IPS-18a (cell line): ENCODE measurements at regions not wholly inside any gene's neighbourhood (a gene's known extent, or its start where the extent isn't known, plus 50 kb on each side); places are given as distances from the start of the nearest gene placed in this dataset.

Experiments used
- H3K27ac ChIP-seq: one replicate; pipeline ENCODE4 v1.5.1; 2013; ENCODE audit warnings: low read length
- H3K27me3 ChIP-seq: one replicate; pipeline ENCODE4 v1.6.1; 2013; ENCODE audit warnings: mild to moderate bottlenecking, low read length; ENCODE audit not compliant: control insufficient read depth, insufficient read depth
- H3K36me3 ChIP-seq: one replicate; pipeline ENCODE4 v1.6.1; 2013; ENCODE audit warnings: low read depth, low read length; ENCODE audit not compliant: control insufficient read depth
- H3K4me1 ChIP-seq: one replicate; pipeline ENCODE4 v1.6.1; 2013; ENCODE audit warnings: low read depth, low read length; ENCODE audit not compliant: control insufficient read depth
- H3K4me3 ChIP-seq: one replicate; pipeline ENCODE4 v1.5.1; 2013; ENCODE audit warnings: low read length
- H3K9ac ChIP-seq: one replicate; pipeline ENCODE4 v1.6.1; 2013; ENCODE audit warnings: mild to moderate bottlenecking, low read length, moderate library complexity
- H3K9me3 ChIP-seq: one replicate; pipeline ENCODE4 v1.6.1; 2013; ENCODE audit warnings: low read depth, low read length; ENCODE audit not compliant: control insufficient read depth

DNA sequence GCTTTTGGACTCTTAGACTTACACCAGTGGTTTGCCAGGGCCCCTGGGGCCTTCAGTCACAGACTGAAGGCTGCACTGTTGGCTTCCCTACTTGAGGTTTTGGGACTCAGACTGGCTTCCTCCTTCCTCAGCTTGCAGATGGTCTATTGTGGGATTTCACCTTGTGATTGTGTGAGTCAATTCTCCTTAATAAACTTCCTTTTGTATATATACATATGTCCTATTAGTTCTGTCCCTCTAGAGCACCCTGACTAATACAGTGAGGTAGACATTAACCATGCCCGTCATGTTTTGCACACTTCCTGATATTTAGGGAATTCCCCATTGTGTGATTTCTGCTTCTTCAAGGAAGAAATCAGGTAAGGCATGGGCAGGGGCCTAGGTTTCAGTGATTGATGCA lies 147.8 kb upstream of the CA10 start:
- Histone ChIP-seq H3K9ac (no peak overlapping the region), H3K9me3 (no peaks in the 10 kb centered on the region), H3K36me3 (no peaks in the 10 kb centered on the region)

DNA sequence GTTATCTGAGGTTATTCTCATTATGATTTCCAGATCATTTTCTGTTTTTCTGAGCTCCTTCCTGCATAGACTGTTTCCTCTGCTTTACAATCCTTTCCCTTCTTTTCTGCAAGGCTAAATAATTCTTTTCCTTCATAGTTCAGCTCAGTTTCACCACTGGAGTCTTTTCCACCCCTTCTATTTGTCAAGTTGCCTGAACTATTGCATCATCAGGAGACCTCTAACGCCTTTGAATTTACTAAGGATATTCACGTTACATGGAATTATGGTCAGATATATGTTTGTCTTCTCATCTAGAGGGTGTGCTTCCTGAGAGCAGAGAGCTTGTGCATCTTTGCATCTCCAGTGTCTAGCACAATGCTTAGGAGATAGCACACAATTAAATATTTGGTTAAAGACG lies 140.4 kb upstream of the CA10 start:
- Histone ChIP-seq H3K9me3 (no peaks in the 10 kb centered on the region), H3K9ac (no peak overlapping the region), H3K36me3 (no peaks in the 10 kb centered on the region), H3K27me3 (no peaks in the 10 kb centered on the region), H3K4me1 (no peaks in the 10 kb centered on the region), H3K27ac (no peak overlapping the region), H3K4me3 (no peak overlapping the region)

More for the DNA sequence above, 147.8 kb upstream of the CA10 start:
- Histone ChIP-seq H3K27ac (no peak overlapping the region), H3K27me3 (no peaks in the 10 kb centered on the region), H3K4me1 (no peaks in the 10 kb centered on the region), H3K4me3 (no peak overlapping the region)

DNA sequence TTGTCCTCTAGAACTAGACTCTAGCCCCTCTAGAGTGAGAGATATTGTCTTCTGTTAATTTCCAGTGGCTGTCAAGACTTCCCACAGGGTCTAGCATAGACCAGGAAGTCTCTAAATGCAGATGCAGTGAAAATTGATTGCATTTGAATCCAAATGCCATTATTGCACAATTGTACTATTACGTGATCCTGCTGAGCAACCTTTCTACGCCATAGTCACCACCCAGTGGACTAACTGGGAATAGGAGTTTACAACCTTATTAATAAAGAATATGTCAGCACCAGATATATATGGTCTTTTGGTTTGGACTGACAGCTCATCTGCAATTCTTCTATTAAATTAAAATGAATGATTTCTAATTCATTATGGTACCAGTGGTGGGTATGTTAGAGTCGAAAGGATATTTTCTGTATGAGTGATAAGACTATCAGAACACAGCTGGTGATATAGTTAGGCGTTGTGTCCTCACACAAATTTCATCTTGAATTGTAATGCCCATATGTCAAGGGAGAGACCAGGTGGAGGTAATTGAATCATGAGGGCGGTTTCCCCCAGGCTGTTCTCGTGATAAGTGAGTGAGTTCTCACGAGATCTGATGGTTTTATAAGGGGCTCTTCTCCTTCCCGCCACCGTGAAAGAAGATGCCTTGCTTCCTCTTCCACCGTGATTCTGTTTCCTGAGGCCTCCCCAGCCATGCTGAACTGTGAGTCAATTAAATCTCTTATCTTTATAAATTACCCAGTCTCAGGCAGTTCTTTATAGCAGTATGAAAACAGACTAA lies 138.9 kb upstream of the CA10 start:
- H3K27ac ChIP-seq = no peak overlapping the region
- no peak overlapping the region for H3K4me3 ChIP-seq
- no peaks in the 10 kb centered on the region for H3K4me1 ChIP-seq
- no peaks in the 10 kb centered on the region for H3K9me3 ChIP-seq
- no peaks in the 10 kb centered on the region for H3K27me3 ChIP-seq
- H3K9ac ChIP-seq = no peak overlapping the region
- no peaks in the 10 kb centered on the region for H3K36me3 ChIP-seq

DNA sequence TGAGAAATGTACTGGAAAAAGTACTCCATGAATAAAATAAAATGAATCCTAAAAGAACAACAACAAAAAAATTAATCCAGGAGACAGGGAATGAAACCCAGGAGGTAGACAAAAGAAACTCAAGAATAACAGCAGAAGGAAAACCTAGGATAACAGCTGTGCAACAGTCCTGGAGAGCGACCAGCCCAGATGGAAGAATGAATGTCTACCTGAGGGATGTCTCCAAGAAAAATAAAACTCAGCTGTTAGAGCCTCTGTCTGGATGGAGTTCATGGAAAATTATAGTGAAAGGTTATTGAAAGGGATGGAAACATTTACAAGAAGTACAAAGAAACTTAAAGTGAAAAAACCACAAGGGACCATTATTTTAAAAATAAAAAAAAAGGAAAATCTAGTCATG lies 135.8 kb upstream of the CA10 start:
- Histone ChIP-seq H3K27me3 (no peaks in the 10 kb centered on the region), H3K9me3 (no peaks in the 10 kb centered on the region)

DNA sequence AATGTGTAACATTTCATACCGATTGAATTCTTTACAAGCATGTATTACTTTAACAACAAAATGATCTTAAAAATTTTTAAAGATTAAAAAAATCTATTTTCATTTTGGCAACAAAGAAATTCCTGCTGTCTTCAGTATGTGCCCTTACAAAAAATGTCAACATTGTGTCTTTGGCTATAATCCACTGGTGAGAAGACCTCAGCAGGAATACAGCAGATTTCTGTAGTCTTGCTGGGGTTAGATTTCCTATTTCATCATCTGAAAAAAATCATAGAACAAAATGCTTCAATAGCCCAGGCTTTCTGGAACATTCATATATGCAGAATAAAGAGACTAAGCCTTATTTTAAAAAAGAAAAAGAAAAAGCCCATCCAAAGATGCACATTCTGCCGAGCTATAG lies 129.1 kb upstream of the CA10 start:
- Histone ChIP-seq H3K36me3 (no peaks in the 10 kb centered on the region), H3K4me1 (no peaks in the 10 kb centered on the region), H3K27ac (no peak overlapping the region), H3K27me3 (no peaks in the 10 kb centered on the region), H3K4me3 (no peak overlapping the region), H3K9ac (no peak overlapping the region), H3K9me3 (no peaks in the 10 kb centered on the region)

More for the DNA sequence above, 135.8 kb upstream of the CA10 start:
- no peaks in the 10 kb centered on the region for H3K36me3 ChIP-seq
- no peak overlapping the region for H3K4me3 ChIP-seq
- no peak overlapping the region for H3K27ac ChIP-seq
- H3K4me1 ChIP-seq = no peaks in the 10 kb centered on the region
- H3K9ac ChIP-seq = no peak overlapping the region

DNA sequence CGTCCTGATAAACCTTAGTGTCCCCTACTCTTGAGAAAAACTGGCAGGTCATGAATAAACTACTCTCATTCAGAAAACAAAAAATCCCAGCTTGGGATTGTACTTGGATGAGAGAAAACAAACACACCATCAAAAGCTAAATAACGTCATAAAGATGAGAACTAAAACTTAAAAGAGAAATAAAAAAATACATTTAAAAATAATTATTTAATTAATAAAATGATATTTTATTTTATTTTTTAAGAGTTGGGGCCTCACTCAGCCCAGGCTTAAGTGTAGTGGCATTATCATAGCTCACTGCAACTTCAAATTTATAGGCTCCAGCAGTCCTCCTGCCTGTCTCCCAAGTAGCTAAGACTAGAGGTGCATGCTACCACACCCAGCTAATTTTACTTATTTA lies 125.4 kb upstream of the CA10 start:
- no peaks in the 10 kb centered on the region for H3K4me1 ChIP-seq
- H3K9ac ChIP-seq = no peak overlapping the region
- H3K9me3 ChIP-seq = no peaks in the 10 kb centered on the region
- no peak overlapping the region for H3K4me3 ChIP-seq
- no peaks in the 10 kb centered on the region for H3K27me3 ChIP-seq
- H3K36me3 ChIP-seq = no peaks in the 10 kb centered on the region
- H3K27ac ChIP-seq = no peak overlapping the region

DNA sequence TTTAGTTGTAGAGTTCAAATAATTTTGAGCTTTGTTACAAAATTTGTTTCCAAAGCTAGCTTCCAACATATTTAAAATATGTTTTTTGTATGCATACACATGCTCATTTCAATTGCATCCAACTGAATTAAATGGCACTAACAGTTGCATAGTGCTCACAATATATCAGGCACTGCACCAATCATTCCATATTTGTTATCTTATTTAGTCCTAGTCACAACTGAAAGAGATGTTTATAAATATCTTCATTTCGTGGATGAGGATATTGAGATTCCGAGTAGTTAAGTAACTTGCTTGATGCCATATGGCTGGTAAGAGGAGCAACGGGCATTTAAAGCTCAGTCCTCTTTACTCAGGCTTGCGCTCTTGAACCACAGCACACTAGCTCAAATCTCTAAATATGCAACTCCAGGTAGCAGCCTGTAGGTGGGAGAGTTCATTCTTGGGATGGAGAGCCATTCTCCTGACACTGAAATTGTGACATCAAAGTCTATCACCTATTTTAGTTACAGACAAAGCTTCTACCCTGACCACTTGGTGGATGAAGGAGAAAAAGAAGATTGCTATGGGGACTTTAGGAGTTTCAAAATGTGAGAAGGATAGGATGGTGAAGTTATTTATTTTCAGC lies 118.0 kb upstream of the CA10 start:
- Histone ChIP-seq H3K27ac (no peak overlapping the region), H3K4me1 (no peaks in the 10 kb centered on the region), H3K9ac (no peak overlapping the region), H3K36me3 (no peaks in the 10 kb centered on the region), H3K9me3 (no peaks in the 10 kb centered on the region), H3K4me3 (no peak overlapping the region), H3K27me3 (no peaks in the 10 kb centered on the region)

DNA sequence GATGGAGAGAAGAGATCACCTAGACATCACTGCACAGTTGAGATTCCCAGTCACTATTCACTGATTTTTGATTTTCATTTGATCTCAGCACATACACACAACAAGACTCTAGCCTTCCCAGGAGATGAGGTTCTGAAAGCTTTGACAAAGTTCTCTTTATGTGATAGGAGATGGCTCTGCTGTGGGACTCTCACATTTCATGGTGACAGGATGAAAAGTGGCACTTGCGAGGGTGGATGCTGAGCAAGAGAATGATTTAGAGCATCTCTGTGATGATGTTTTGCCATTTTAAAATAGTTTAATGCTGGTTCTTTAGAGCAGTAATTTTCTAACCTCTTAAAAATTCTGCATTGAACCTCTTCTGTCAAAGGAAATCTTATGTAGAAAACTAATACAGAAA lies 113.3 kb upstream of the CA10 start:
- H3K36me3 ChIP-seq = no peaks in the 10 kb centered on the region
- no peak overlapping the region for H3K4me3 ChIP-seq
- no peak overlapping the region for H3K9ac ChIP-seq
- no peaks in the 10 kb centered on the region for H3K4me1 ChIP-seq
- no peaks in the 10 kb centered on the region for H3K27me3 ChIP-seq
- H3K27ac ChIP-seq = no peak overlapping the region
- H3K9me3 ChIP-seq = no peaks in the 10 kb centered on the region

DNA sequence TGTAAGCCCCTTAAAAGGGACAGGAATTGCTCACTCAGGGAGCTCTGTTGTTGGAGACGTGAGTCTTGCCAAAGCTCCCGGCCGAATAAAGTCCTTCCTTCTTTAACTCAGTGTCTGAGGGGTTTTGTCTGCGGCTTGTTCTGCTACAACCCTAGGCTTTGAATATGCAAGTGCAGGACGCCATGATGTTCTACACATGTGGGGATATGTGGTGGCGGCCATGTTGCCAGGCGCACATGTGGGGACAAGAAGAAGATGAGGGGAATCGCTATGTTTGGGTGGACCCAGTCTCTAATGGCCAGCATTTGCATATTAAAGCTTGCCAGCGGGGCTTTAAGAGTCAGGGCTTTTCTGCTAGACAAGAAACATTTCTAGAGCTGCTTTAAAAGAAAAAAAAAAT lies 96.8 kb upstream of the CA10 start:
- Histone ChIP-seq H3K4me1 (no peaks in the 10 kb centered on the region), H3K9ac (no peak overlapping the region), H3K27me3 (no peaks in the 10 kb centered on the region), H3K27ac (no peak overlapping the region), H3K9me3 (no peaks in the 10 kb centered on the region), H3K4me3 (no peak overlapping the region), H3K36me3 (no peaks in the 10 kb centered on the region)

DNA sequence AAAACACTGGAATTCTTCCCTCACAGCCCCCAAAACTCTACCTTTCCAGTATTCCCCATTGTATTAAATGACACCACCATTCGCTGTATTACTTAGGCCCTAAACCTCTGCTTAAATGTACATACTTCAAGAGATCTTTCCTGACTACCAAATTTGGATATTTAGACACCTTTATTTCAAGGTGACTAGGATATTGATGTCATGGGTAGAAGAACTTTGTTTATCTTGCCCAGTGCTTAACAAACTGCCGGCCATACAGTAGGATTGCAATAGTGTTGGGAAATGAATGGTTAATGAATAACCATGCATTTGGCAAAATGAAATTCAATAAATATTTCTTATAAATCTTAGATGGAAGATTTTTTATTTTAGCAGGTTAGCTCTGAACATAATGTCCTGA lies 86.2 kb upstream of the CA10 start:
- no peaks in the 10 kb centered on the region for H3K36me3 ChIP-seq
- H3K9me3 ChIP-seq = no peaks in the 10 kb centered on the region
- H3K9ac ChIP-seq = no peak overlapping the region
- no peaks in the 10 kb centered on the region for H3K4me1 ChIP-seq
- H3K4me3 ChIP-seq = no peak overlapping the region
- no peaks in the 10 kb centered on the region for H3K27me3 ChIP-seq
- H3K27ac ChIP-seq = no peak overlapping the region

DNA sequence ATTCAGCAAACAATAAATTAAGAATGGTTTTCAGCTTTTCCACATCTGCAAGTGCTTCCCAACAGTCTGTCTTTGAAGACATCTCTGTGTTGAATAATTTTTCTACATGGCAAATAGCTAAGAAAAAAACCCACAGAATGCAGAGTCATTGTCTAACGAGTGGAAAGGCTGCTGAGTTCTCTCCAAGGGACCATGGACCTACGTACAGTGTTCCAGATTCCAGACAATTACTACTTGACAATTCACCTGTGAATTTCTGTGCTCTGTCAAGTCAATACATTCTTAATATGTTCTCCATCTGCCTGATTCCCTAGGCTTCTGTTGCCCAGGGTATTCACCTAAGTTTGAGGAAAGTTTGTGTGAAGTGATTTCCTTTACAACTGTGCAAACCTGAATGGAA lies 83.8 kb upstream of the CA10 start:
- Histone ChIP-seq H3K4me1 (no peaks in the 10 kb centered on the region), H3K9me3 (no peaks in the 10 kb centered on the region), H3K27ac (no peak overlapping the region), H3K9ac (no peak overlapping the region), H3K4me3 (no peak overlapping the region), H3K27me3 (no peaks in the 10 kb centered on the region), H3K36me3 (no peaks in the 10 kb centered on the region)

DNA sequence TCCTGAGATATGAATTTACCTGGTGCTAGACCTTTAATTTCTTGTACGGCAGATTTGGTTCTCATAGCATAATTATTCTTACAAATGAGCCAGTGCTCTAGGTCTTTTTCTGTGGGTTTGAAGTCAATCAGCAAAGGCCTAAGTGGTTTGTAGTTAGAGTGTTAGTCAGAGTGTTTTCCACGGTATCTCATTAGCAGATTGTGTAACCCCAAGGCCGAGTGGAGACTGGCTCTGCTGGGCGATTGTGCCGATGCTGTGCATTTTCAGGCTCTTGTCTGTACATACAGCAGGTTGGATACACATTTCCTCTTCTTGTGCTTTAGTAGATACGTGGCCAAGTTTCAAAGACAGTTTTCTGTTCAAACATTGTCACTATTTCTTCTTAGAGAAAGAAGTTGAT lies 78.6 kb upstream of the CA10 start:
- no peak overlapping the region for H3K4me3 ChIP-seq
- H3K9me3 ChIP-seq = no peaks in the 10 kb centered on the region
- no peaks in the 10 kb centered on the region for H3K4me1 ChIP-seq
- H3K27me3 ChIP-seq = no peaks in the 10 kb centered on the region
- no peak overlapping the region for H3K27ac ChIP-seq
- H3K36me3 ChIP-seq = no peaks in the 10 kb centered on the region
- no peak overlapping the region for H3K9ac ChIP-seq
